Nephron progenitor cell (in vitro differentiated cells): ENCODE measurements at regions not wholly inside any gene's neighbourhood (a gene's known extent, or its start where the extent isn't known, plus 50 kb on each side); places are given as distances from the start of the nearest gene placed in this dataset.

Experiments used
- DNase-seq: peaks from one replicate; pipeline ENCODE4 v3.0.0; 2021
- H3K27ac Mint-ChIP-seq: 2 replicates; pipeline ENCODE4 v1.8.0; 2021; ENCODE audit warnings: mild to moderate bottlenecking, moderate library complexity, mixed read lengths
- H3K27me3 Mint-ChIP-seq: 2 replicates; pipeline ENCODE4 v1.8.0; 2021; ENCODE audit warnings: mild to moderate bottlenecking, low read depth, mixed read lengths; ENCODE audit not compliant: poor library complexity
- H3K36me3 Mint-ChIP-seq: 2 replicates; pipeline ENCODE4 v1.8.0; 2021; ENCODE audit warnings: low read depth, mixed read lengths
- H3K4me1 Mint-ChIP-seq: 2 replicates; pipeline ENCODE4 v1.8.0; 2021; ENCODE audit warnings: mixed read lengths
- H3K4me3 Mint-ChIP-seq: 2 replicates; pipeline ENCODE4 v1.8.0; 2021; ENCODE audit warnings: mild to moderate bottlenecking, moderate library complexity, mixed read lengths
- H3K9me3 Mint-ChIP-seq: 2 replicates; pipeline ENCODE4 v1.8.0; 2021; ENCODE audit warnings: mild to moderate bottlenecking, moderate library complexity, mixed read lengths
- TF ChIP-seq, protein P1 (sequence below): fragments of 200-600 bp; sonication (generic); IDR thresholded peaks from 2 replicates; pipeline ENCODE4 v1.5.0; 2021; ENCODE audit warnings: antibody characterized with exemption

DNA sequence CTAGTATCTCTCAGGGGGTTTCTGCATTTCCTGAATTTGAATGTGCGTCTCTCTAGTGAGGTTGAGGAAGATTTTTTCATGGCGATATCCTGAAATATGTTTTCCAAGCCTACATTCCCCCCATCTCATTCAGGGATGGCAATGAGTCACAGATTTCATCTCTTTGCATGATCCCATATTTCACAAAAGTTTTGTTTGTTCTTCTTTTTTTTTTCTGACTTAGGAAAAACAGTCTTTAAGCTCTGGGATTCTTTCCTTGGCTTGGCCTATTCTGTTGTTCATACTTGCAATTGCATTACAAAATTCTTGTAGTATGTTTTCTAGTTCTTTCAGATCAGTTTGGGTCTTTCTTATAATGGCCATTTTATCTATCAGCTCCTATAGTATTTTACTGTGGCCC is 136.5 kb downstream of the DSEL start:
- no peaks in the 10 kb centered on the region for H3K4me1 Mint-ChIP-seq
- H3K27ac Mint-ChIP-seq: no peak overlapping the region
- DNase-seq: no peak
- no peaks in the 10 kb centered on the region for H3K27me3 Mint-ChIP-seq
- TF ChIP-seq, protein P1, sequence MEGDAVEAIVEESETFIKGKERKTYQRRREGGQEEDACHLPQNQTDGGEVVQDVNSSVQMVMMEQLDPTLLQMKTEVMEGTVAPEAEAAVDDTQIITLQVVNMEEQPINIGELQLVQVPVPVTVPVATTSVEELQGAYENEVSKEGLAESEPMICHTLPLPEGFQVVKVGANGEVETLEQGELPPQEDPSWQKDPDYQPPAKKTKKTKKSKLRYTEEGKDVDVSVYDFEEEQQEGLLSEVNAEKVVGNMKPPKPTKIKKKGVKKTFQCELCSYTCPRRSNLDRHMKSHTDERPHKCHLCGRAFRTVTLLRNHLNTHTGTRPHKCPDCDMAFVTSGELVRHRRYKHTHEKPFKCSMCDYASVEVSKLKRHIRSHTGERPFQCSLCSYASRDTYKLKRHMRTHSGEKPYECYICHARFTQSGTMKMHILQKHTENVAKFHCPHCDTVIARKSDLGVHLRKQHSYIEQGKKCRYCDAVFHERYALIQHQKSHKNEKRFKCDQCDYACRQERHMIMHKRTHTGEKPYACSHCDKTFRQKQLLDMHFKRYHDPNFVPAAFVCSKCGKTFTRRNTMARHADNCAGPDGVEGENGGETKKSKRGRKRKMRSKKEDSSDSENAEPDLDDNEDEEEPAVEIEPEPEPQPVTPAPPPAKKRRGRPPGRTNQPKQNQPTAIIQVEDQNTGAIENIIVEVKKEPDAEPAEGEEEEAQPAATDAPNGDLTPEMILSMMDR: no peak
- H3K36me3 Mint-ChIP-seq: no peaks in the 10 kb centered on the region
- no peaks in the 10 kb centered on the region for H3K9me3 Mint-ChIP-seq
- no peak overlapping the region for H3K4me3 Mint-ChIP-seq

DNA sequence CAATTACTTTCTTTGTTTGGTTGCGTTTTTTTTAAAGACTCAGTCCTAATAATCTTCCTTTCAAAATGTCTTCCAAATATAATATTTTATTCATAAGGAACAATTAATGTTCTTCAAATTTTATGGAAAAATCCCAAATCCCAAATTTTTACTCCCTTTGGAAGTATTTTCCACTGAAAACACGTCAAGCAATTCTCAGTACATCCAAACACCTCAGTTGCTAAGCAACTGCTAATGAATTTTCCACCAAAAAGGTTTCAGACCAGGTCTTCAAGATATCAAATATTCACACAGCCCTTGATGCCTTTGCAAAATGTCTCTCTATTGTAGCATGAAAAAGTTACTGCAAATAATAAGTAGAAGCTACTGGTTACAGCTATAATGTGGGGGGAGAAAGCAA is 140.1 kb downstream of the DSEL start:
- no peak overlapping the region for H3K27ac Mint-ChIP-seq
- no peaks in the 10 kb centered on the region for H3K27me3 Mint-ChIP-seq
- no peak overlapping the region for H3K4me3 Mint-ChIP-seq
- no peaks in the 10 kb centered on the region for H3K36me3 Mint-ChIP-seq
- TF ChIP-seq, protein P1: no peak
- DNase-seq: no peak
- no peaks in the 10 kb centered on the region for H3K4me1 Mint-ChIP-seq
- H3K9me3 Mint-ChIP-seq: no peaks in the 10 kb centered on the region

DNA sequence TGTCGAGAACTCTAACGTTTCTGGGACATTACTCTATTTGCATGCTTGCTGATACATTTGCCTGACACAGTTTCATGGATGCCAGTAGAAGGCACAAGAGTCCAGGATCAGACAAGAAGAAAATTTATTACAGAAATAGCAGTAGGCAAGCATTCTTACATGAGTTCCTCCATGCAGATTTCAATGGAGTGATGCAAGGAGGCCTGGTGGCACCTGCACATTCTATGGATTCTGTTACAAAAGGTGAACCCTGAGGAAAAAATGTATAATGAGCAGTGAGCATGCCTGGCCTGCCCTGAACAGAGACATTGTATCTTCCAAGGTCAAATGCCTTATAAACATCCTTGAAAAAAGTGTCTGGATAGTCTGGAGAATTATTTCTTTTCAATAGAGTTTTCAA is 142.9 kb downstream of the DSEL start:
- no peak for DNase-seq
- Mint-ChIP-seq H3K27ac (no peak overlapping the region), H3K4me3 (no peak overlapping the region), H3K36me3 (no peaks in the 10 kb centered on the region), H3K27me3 (no peaks in the 10 kb centered on the region), H3K4me1 (no peaks in the 10 kb centered on the region), H3K9me3 (no peaks in the 10 kb centered on the region)
- TF ChIP-seq, protein P1: no peak

GRCh38 chr18:67367540-67367939 is 149.0 kb downstream of the DSEL start:
- no peak for DNase-seq
- no peak overlapping the region for H3K27ac Mint-ChIP-seq
- H3K36me3 Mint-ChIP-seq: no peaks in the 10 kb centered on the region
- H3K27me3 Mint-ChIP-seq: no peaks in the 10 kb centered on the region
- H3K9me3 Mint-ChIP-seq: no peaks in the 10 kb centered on the region
- TF ChIP-seq, protein P1: no peak
- H3K4me3 Mint-ChIP-seq: no peak overlapping the region
- peaks cover 4% of the 10 kb centered on the region for H3K4me1 Mint-ChIP-seq

DNA sequence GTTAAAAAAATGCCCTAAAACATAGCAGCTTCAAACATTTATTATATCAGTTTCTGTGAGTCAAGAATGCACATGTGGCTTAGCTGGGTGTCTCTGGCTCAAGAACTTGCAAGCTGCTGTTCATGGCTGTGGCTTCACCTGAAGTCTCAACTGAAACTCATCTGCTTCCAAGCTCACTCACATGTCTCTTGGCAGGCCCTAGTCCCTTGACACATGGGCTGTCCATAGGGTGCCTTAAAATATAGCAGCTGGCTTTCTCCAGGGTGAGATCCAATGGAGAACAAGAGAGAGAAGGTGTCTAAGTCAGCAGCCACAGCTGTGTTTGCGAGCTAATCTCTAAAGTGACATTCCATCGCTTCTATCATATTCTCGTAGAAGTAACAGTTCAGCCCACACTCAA is 152.8 kb downstream of the DSEL start:
- DNase-seq: no peak
- TF ChIP-seq, protein P1: no peak
- Mint-ChIP-seq H3K36me3 (no peaks in the 10 kb centered on the region), H3K4me1 (peaks cover 10% of the 10 kb centered on the region), H3K27ac (no peak overlapping the region), H3K9me3 (no peaks in the 10 kb centered on the region), H3K4me3 (no peak overlapping the region), H3K27me3 (no peaks in the 10 kb centered on the region)

- Mint-ChIP-seq H3K27me3 (no peaks in the 10 kb centered on the region), H3K4me3 (no peak overlapping the region), H3K36me3 (no peaks in the 10 kb centered on the region), H3K27ac (no peak overlapping the region), H3K4me1 (peaks cover 10% of the 10 kb centered on the region), H3K9me3 (no peaks in the 10 kb centered on the region)
- DNase-seq: no peak
- TF ChIP-seq, protein P1: no peak
These were observed 153.6 kb downstream of the DSEL start for GRCh38 chr18:67362906-67363305.
